RWPE2 (cell line): ENCODE measurements at regions not wholly inside any gene's neighbourhood (a gene's known extent, or its start where the extent isn't known, plus 50 kb on each side); places are given as distances from the start of the nearest gene placed in this dataset.
A peak's percentile ranks its signal among the peaks of the same experiment; 100 is the strongest.

Experiments
- ATAC-seq: fragments of 200-7000 bp; cut with Tn5 transposase; 3 replicates; pipeline ENCODE4 v1.9.1; 2021; ENCODE audit warnings: low read depth
- DNase-seq: peaks from one replicate; pipeline ENCODE4 v3.0.0-alpha.2; 2020; ENCODE audit warnings: low spot score
- H3K27ac ChIP-seq: fragments of 450-650 bp; 2 replicates; pipeline ENCODE4 v1.5.1; 2017; ENCODE audit warnings: mild to moderate bottlenecking; ENCODE audit not compliant: poor library complexity, severe bottlenecking
- H3K27me3 ChIP-seq: fragments of 250-450 bp; sonication (Bioruptor Pico); 2 replicates; pipeline ENCODE4 v1.5.1; 2021; ENCODE audit warnings: mild to moderate bottlenecking, moderate library complexity; ENCODE audit not compliant: insufficient read depth, poor library complexity, severe bottlenecking
- H3K36me3 ChIP-seq: fragments of 250-450 bp; sonication (Bioruptor Pico); 2 replicates; pipeline ENCODE4 v1.5.1; 2020; ENCODE audit warnings: low read depth, mild to moderate bottlenecking, moderate library complexity
- H3K4me1 ChIP-seq: fragments of 250-450 bp; sonication (Bioruptor Pico); 2 replicates; pipeline ENCODE4 v1.5.1; 2021; ENCODE audit warnings: mild to moderate bottlenecking, moderate library complexity; ENCODE audit not compliant: insufficient read depth, poor library complexity, severe bottlenecking
- H3K4me3 ChIP-seq: fragments of 250-450 bp; sonication (Bioruptor Pico); 2 replicates; pipeline ENCODE4 v1.5.1; 2021; ENCODE audit warnings: mild to moderate bottlenecking, moderate library complexity; ENCODE audit not compliant: severe bottlenecking
- H3K9me3 ChIP-seq: fragments of 250-450 bp; sonication (Bioruptor Pico); 2 replicates; pipeline ENCODE4 v1.5.1; 2021; ENCODE audit warnings: mild to moderate bottlenecking, moderate library complexity; ENCODE audit not compliant: severe bottlenecking
- TF ChIP-seq, protein P1 (sequence below): fragments of 450-650 bp; IDR thresholded peaks from one replicate; pipeline ENCODE4 v1.5.1; 2017; ENCODE audit warnings: mild to moderate bottlenecking, moderate library complexity; ENCODE audit not compliant: poor library complexity, severe bottlenecking

DNA sequence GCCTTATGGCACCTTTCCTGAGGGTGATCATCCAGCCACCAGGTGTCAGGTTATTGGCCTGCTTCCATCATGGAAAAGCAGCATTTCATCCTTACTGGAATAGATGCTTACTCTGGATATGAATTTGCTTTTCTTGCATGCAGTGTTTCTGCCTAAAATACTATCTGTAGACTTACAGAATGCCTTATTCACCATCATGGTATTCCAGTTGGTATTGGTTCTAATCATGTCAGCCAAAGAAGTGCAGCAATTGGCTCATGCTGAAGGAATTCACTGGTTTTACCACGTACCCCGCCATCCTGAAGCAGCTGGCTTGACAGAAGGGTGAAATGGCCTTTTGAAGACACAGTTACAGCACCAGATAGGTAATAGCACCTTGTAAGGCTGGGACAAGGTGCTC, 194.2 kb downstream of the AASDHPPT start:
- Histone ChIP-seq H3K27ac (no peak overlapping the region), H3K27me3 (no peaks in the 10 kb centered on the region), H3K36me3 (no peaks in the 10 kb centered on the region), H3K4me1 (no peaks in the 10 kb centered on the region), H3K4me3 (no peak overlapping the region), H3K9me3 (no peaks in the 10 kb centered on the region)
- DNase-seq (no peak), ATAC-seq (no peak)
- TF ChIP-seq, protein P1, sequence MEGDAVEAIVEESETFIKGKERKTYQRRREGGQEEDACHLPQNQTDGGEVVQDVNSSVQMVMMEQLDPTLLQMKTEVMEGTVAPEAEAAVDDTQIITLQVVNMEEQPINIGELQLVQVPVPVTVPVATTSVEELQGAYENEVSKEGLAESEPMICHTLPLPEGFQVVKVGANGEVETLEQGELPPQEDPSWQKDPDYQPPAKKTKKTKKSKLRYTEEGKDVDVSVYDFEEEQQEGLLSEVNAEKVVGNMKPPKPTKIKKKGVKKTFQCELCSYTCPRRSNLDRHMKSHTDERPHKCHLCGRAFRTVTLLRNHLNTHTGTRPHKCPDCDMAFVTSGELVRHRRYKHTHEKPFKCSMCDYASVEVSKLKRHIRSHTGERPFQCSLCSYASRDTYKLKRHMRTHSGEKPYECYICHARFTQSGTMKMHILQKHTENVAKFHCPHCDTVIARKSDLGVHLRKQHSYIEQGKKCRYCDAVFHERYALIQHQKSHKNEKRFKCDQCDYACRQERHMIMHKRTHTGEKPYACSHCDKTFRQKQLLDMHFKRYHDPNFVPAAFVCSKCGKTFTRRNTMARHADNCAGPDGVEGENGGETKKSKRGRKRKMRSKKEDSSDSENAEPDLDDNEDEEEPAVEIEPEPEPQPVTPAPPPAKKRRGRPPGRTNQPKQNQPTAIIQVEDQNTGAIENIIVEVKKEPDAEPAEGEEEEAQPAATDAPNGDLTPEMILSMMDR = no peak

DNA sequence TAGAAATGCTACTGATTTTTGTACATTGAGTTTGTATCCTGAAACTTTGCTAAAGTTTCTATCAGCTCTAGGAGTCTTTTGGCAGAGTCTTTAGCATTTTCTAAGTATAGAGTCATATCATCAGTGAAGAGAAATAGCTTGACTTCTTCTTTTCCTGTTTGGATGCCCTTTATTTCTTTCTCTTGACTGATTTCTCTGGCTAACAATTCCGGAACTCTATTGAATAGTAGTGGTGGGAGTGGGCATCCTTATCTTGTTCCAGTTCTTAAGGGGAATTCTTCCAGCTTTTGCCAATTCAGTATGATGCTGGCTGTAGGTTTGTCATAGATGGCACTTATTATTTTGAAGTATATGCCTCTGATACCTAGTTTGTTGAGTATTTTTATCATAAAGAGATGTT, 197.7 kb downstream of the AASDHPPT start:
- no peaks in the 10 kb centered on the region for H3K36me3 ChIP-seq
- no peaks in the 10 kb centered on the region for H3K9me3 ChIP-seq
- no peaks in the 10 kb centered on the region for H3K27me3 ChIP-seq
- TF ChIP-seq, protein P1 = no peak
- no peak overlapping the region for H3K27ac ChIP-seq
- ATAC-seq = no peak
- H3K4me1 ChIP-seq = no peaks in the 10 kb centered on the region
- H3K4me3 ChIP-seq = no peak overlapping the region
- DNase-seq = no peak

DNA sequence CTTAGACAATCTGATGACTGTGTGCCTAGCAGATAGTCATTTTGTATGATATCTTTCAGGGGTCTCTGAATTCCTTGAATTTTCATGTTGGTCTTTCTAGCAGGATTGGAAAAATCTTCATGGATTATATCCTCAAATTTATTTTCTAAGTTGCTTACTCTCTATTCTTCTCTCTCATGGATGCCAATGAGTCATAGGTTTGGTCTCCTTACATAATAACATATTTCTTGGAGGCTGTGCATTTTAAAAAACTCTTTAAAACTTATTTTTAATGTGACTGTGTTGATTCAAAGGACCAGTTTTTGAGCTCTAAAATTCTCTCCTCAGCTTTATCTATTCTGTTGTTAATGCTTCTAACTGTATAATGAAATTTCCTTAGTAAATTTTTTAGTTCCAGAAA, 198.7 kb downstream of the AASDHPPT start:
- H3K4me3 ChIP-seq = no peak overlapping the region
- TF ChIP-seq, protein P1 = no peak
- H3K4me1 ChIP-seq = peaks cover 4% of the 10 kb centered on the region
- no peak for DNase-seq
- no peak for ATAC-seq
- no peaks in the 10 kb centered on the region for H3K27me3 ChIP-seq
- no peaks in the 10 kb centered on the region for H3K9me3 ChIP-seq
- H3K36me3 ChIP-seq = no peaks in the 10 kb centered on the region
- no peak overlapping the region for H3K27ac ChIP-seq

DNA sequence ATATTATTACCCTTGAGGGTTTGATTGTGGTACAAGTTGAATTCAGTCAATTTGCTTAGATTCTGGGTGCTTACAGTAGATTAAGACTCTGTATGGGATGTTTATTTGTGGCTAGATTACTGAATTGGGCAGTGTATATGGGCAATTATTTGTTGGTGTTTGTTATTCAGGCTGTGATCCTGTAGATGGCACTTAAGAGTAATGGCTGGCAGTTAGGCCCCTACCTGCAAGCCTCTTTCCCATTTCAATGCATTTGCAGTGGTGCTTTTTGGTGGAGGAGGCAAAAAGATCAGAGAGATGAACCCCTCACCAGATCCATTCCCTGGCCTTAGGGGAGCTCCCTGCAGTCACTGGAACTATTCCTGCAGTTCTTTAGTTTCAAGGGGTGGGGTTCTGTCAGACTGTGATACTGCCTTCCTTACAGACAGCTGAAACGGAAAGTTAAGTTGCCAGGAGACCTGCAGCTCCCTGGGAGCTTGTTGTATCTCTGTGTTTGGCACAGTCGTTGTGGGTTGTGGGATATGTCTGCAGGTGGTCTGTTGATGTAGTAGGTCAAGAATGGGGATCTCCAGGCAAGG, 199.5 kb downstream of the AASDHPPT start:
- no peaks in the 10 kb centered on the region for H3K27me3 ChIP-seq
- no peaks in the 10 kb centered on the region for H3K36me3 ChIP-seq
- H3K9me3 ChIP-seq = no peaks in the 10 kb centered on the region
- no peak overlapping the region for H3K27ac ChIP-seq
- H3K4me1 ChIP-seq = peaks cover 11% of the 10 kb centered on the region
- TF ChIP-seq, protein P1 = peak; percentile 64
- DNase-seq (no peak), ATAC-seq (peak; percentile 47; the same call in 1 of the 3 replicates)
- no peak overlapping the region for H3K4me3 ChIP-seq

DNA sequence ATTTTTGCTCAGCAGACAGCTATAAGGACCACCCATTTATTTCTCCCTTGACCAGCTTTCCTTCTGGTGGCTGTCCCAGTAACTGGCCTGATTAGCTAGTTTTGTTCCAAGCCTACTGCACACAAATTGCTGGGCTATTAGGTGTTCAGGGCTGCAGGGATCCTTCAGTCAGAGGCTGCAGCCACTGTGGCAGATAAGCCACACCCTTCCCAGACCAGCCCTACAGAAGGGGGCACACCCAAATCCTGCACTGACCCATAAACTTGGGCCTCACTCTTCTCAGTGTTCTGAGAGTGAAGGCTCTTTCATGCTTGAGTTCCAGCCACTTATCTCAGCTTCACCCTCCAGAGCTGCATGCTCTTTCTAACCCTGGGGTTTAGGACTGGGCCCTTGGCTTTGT, 200.0 kb downstream of the AASDHPPT start:
- ATAC-seq = no peak
- peaks cover 13% of the 10 kb centered on the region for H3K4me1 ChIP-seq
- no peak overlapping the region for H3K27ac ChIP-seq
- no peaks in the 10 kb centered on the region for H3K36me3 ChIP-seq
- no peak overlapping the region for H3K4me3 ChIP-seq
- TF ChIP-seq, protein P1 = no peak
- H3K27me3 ChIP-seq = no peaks in the 10 kb centered on the region
- H3K9me3 ChIP-seq = no peaks in the 10 kb centered on the region
- no peak for DNase-seq
